Stimulated activated naive CD4-positive, alpha-beta T cell (primary cell): ENCODE measurements at regions not wholly inside any gene's neighbourhood (a gene's known extent, or its start where the extent isn't known, plus 50 kb on each side); places are given as distances from the start of the nearest gene placed in this dataset.
"Not testable (repeated sequence)": the region's sequence is repeated elsewhere in the genome, so short reads cannot be mapped to it uniquely, and the experiment has no call there.

ENCODE experiments used
- DNase-seq, 6 experiments: peaks; one replicate each; lab custom pipeline; 2025; lab: John Stamatoyannopoulos, UW

- DNase-seq = no peak
Observed at GRCh38 chr3:75320369-75320768, 343.8 kb upstream of the FRG2C start.

DNA sequence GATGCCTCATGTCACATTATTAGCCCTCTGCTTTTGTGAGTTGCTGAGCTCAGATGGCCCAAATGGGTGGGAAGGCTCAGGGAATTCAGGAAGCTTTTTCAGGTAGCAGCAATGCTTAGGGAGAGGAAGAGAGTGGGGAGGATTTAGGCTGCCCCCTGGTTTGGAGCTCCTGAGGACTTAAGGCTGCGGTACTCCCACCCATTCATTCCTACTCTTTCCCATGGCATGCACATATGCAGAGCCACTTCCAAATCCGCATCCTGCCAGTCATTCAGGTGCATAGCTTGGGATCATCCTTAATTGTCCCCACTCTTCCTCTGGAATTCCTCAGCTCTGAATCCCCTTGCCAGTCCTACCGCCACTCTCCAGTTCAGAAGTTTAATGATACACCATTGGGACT is 343.1 kb upstream of the FRG2C start:
- DNase-seq = no peak

DNA sequence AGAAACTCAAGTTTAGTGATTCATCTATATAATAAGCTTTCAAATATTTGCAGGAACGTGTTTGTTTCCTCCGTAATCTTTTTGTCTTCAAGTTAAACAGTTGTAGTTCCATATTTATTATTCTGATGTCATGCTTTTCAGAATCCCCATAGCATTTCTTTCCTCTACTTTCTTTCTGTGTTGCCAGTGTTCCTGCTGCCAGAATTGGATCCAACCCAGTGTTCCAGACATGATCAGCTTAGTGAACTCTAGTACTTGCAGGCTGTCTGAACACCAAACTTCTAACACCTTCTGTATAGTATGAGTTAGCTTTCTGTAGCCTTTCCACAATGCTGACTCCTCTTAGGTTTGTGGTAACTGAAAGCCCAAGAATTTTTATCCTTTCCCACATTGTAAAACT is 340.2 kb upstream of the FRG2C start:
- not testable (repeated sequence) for DNase-seq

DNA sequence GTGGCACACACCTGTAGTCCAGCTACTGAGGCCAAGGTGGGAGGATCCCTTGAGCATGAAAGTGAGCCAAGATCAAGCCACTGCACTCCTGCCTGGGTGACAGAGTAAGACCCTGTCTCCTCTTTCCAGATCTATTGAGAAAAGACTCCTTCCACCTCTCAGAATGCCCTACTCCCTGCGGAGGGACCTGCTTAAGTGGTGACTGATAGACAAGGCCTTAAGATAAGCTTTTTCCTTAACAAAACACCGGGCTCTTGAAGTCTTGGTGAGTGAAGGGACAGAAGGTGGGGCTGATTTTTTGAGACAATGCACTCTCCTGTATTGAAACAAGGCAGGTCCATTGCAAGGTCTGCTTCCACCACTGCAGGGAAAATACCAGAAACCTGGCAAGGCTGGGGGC is 338.4 kb upstream of the FRG2C start:
- no peak for DNase-seq

DNA sequence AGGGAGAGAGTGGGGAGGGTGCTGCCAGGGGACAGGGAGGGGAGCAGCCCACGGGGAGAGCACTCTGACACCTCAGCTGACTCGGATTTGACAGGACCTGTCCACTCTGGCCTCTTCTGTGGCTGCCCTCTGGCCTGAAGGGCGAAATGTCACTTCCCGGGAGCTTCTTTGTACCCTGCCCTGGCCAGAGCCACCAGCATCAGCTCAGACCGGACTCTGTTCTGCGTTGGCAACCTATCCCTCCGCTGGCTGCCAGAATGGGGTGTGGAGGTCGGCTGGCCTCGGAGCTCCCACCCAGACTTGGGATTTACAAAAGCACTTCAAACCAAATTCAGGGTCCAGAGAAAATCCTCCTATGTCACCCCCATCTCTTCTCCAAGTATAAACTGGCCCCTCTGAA is 336.7 kb upstream of the FRG2C start:
- DNase-seq = no peak

DNA sequence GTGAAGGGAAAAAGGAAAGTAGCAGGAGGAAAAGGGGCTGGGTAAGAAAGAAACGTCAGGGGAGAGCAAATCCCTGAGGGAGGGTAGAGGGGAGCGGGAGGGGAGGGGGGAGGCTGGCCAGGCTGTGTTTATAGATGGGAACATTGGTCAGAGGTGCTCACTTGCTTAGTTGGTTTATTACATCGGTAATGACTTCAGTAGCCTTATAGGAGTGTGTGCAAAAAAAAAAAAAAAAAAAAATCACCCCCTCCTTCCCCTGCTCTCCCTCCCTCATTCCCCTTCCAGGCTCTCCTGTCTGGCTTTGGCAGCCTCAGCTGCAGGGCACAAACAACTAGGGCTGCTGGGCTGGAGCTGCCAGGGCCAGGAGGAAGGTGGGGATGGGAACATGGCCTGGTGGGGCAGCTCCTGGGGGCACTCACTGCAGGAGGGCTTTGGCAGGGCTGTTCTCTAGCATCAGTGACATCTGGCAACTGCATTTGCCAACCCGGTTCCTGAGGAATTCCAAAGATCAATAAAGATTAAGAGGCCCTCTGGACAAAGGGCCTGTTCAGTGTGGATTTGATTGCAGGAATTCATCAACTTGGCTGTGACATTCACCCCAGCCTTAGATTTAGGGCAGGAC is 334.5 kb upstream of the FRG2C start:
- no peak for DNase-seq

DNA sequence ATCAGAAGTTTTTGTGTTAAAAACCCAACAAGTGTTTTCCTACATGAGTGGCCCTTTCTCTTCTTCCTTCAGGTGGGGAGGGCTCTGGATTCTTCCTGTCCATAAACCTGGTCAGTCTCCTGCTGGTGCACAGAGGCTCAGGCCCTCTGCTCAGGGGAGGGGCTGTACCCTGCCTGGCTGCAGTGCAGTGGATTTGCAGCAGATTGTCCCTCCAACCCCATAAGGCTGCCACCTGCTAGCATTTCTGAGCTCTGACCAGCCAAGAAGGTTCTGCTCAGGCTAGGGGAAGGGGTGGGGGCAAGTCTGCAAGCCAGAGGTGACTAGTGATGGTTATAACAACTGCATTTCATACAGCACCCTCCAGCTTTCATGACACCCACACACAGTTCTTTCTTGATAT is 333.7 kb upstream of the FRG2C start:
- DNase-seq = not testable (repeated sequence)

- DNase-seq = not testable (repeated sequence)
Observed at GRCh38 chr3:75332090-75332489, 332.0 kb upstream of the FRG2C start.

GRCh38 chr3:75332794-75333193 is 331.3 kb upstream of the FRG2C start:
- no peak for DNase-seq

DNA sequence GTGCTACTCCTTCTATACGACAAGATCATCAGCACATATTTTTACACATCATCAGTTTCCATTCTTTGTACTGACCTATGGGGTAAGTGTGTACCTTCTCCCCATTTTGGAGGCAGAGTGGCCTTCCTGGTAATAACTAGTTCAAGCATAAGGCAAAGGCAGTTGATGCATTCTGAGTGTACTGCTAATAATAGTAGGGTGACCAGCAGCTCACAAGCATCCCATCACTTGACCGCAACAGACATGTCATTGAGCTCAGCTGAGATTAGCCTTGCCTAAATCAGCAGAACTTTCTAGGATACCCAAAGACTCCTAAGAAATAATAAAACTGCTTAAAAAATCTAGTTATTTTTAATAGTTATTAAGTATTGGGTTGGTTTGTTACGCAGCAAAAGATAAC is 329.8 kb upstream of the FRG2C start:
- DNase-seq = no peak

DNA sequence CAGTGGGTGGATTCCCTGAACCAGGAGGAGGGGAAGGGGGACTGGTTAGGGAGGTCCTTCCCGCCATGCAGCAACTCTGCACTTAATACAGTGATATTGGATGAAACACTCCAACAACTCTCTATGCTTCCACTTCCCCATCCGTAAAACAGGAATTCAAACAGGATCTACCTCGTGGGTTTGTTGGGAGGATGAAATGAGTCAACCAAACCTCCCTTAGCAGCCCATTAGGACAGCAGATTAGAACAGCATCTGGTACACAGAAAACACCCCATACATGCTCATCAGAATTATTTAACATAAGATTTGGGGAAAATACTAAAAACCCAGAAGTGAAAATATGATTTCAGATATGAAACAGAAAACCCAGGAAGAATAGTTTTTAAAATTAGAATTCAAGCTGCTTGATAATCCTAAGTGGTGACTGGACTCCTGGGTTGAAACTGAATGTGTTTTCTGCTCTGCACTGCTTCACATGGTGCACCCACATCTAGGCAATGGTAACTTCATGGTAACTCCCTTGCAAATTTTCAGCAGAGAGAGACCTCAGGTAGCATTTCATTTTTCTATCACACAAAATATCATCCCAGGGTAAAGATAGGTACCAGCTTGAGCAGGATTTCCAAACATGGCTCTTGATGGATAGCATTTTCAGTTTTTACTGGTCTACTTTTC is 326.8 kb upstream of the FRG2C start:
- DNase-seq = no peak

DNA sequence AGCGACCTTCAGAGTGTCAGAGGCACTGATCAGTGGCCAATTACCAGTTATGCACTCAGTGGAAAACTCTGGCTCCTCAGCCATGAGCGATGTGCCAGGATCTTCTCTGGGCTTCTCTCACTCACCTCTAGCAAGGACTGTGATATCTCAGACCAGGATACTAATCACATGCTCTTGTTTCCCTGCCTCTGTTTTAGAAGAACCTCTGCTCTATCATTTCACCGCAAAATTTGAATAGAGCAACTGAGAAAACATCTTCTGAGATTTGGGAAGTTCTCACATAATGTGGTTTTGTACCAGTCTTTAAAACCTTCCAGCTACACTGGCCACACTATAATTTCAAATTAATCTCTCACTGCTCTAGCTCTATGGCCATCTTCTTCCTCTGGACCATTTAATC is 325.8 kb upstream of the FRG2C start:
- DNase-seq = no peak

DNA sequence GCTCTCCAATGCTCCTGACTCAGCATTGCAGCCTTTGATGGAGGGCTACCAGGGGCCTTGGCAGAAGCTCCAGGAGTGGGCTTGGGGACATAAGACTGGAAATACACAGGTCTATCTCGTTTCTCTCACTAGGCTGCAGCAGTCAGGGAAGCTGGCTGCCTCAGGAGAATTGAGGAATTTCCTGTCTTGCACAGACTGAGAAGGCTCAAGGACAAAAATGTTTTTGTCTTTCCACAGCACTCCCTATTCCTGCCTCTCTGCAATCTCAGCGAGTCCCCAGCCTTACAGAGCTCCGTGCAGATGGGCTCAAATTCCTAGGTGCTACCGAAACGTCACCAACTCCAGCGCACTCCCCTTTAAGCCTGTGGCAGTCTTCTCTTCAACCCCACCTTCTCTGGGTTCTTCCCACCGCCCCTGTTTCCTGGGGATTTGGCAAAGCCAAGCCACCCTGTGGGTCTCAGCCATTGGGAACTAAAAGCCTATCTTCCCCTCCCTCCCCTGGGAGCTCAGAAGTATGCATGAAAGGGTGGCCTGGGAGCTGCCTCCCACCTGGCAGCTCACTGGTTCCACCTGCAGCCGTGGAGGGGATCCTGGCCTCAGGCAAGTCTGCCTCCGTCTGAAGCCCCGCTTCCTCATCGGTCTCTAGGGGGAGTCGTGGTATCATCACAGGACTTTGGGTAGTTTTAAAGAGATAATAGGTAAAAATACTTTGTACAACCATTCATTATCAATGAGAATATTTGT is 322.6 kb upstream of the FRG2C start:
- DNase-seq = no peak

- DNase-seq = no peak
Observed at GRCh38 chr3:75342425-75342824, 321.7 kb upstream of the FRG2C start.

GRCh38 chr3:75350536-75350935 is 313.6 kb upstream of the FRG2C start:
- not testable (repeated sequence) for DNase-seq

- not testable (repeated sequence) for DNase-seq
Observed at GRCh38 chr3:75362086-75362784, 301.9 kb upstream of the FRG2C start.

DNA sequence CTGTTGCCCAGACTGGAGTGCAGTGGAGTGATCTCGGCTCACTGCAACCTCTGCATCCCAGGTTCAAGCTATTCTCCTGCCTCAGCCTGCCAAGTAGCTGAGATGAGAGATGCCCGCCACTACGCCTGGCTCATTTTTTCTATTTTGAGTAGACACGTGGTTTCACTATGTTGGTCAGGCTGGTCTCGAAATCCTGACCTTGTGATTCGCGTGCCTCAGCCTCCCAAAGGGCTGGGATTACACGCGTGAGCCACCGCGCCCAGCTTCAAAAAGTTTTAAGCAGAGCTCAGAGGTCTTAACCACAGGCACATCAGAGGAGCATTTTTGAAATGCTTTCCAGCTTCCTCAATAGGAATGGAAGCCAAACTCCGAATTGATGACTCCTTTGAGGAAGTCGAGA is 291.2 kb upstream of the FRG2C start:
- DNase-seq = not testable (repeated sequence)

DNA sequence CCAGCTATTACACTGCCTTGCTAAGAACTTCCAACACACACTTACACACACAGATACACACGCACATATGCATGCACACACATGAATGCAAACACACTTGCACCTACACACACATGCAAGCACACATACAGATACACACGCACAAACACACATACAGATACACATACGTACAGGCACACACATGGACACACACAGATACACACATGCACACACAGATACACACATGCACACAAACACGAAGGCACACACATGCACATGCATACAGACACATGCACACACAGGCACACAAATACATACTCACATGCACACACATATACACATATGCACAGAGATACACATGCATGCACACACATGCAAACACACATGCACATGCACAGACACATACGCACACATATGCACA is 284.3 kb upstream of the FRG2C start:
- not testable (repeated sequence) for DNase-seq

DNA sequence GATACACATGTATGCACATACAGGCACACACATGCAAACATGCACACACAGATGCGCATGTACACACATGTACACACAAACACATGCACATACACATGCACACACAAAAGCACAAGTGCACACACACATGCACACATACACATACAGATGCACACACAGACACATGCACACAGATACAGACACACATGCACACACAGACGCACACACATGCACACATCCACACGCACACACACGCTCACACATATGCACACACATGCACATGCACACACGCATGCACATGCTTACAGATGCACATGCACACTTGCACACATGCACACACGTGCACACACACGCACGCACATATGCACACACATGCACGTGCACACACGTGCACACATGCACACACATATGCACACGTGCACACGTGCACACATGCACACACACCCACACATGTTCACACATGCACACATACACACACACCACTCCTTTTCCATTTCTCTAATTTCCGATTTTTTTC is 283.8 kb upstream of the FRG2C start:
- DNase-seq = no peak

- DNase-seq = not testable (repeated sequence)
Observed at GRCh38 chr3:75384016-75384415, 280.1 kb upstream of the FRG2C start.

DNA sequence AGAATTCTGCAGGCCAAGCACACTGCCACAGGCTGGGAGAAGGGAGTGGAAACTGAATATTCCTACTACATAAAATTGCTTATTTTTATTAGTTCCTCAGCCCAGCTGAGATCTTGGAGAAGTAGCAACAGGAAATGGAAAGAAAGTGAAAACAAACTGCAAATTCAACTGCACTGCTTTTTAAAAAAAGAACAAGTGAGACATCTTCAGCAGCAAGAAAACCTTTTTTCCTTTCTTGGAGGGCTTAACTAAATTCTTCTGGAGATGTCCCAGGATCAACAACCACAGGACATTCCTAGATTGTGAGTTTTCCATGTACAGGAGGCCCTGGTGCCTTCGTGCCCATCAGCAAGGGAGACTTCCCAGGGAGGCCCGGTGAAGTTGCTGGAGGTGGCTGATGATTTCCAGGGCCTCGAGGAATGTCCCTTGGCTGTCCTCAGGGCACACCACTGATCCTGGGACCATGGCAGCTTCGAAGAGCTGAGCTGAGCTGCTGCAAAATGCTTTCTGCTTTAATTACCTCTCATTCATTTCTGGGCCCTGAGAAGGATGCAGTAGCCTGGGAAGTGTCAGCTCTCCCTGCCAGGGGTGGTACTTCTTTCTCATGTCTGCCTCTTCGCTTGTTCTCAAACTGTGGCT is 275.5 kb upstream of the FRG2C start:
- DNase-seq = not testable (repeated sequence)

- DNase-seq = not testable (repeated sequence)
Observed at GRCh38 chr3:75393288-75393694, 270.8 kb upstream of the FRG2C start.
